SK-N-SH (cell line): ENCODE measurements at regions not wholly inside any gene's neighbourhood (a gene's known extent, or its start where the extent isn't known, plus 50 kb on each side); places are given as distances from the start of the nearest gene placed in this dataset.

Experiments
- CTCF ChIA-PET: fragments of 300-600, 350-600 bp; formaldehyde crosslinking; extraction: SDS; loops from one replicate; lab custom pipeline; 2021; lab: Yijun Ruan, JAX
- POLR2A ChIA-PET: fragments of 350-600 bp; sonication (Branson Sonifier 250); formaldehyde crosslinking; extraction: SDS; loops from one replicate; lab custom pipeline; 2020; ENCODE audit warnings: antibody characterized with exemption, inconsistent platforms; lab: Yijun Ruan, JAX
- DNase-seq: peaks from one replicate; pipeline ENCODE4 v3.0.0; 2012
- H2AFZ ChIP-seq: fragments of 200-600 bp; sonication (generic); 2 replicates; pipeline ENCODE4 v1.8.1; 2016; ENCODE audit warnings: antibody characterized with exemption, mild to moderate bottlenecking, low read depth
- H3F3A ChIP-seq: fragments of 200-600 bp; sonication (generic); replicated peaks from 2 replicates; pipeline ENCODE3; 2016; ENCODE audit warnings: antibody characterized with exemption, mild to moderate bottlenecking; ENCODE audit not compliant: insufficient read depth
- H3K27ac ChIP-seq, 2 experiments: fragments of 200-500 bp in 1 of 2; fragments of 200-600 bp in 1 of 2; sonication (Bioruptor generic) in 1 of 2; sonication (generic), shearing (Covaris generic) in 1 of 2; 2 replicates each; pipeline versions ENCODE4 v1.5.1 to v1.6.1; 2014 to 2016; ENCODE audit warnings: low read depth in 2 of 2, inconsistent platforms in 1 of 2, low read length in 1 of 2, mild to moderate bottlenecking in 1 of 2, mixed read lengths in 1 of 2
- H3K27me3 ChIP-seq: fragments of 200-600 bp; sonication (generic), shearing (Covaris generic); 2 replicates; pipeline ENCODE4 v1.6.1; 2016; ENCODE audit warnings: mixed run types; ENCODE audit not compliant: insufficient read depth
- H3K36me3 ChIP-seq, 2 experiments: fragments of 200-500 bp in 1 of 2; fragments of 200-600 bp in 1 of 2; sonication (Bioruptor generic) in 1 of 2; sonication (generic) in 1 of 2; replicated peaks in 1 of 2; 2 replicates each; pipeline versions ENCODE3 to v1.5.1; 2014 to 2016; ENCODE audit warnings: low read length in 1 of 2, mild to moderate bottlenecking in 1 of 2; ENCODE audit not compliant: insufficient read depth in 2 of 2, control insufficient read depth in 1 of 2
- H3K4me1 ChIP-seq, 2 experiments: fragments of 200-500 bp in 1 of 2; fragments of 200-600 bp in 1 of 2; sonication (Bioruptor generic) in 1 of 2; sonication (generic), shearing (Covaris generic) in 1 of 2; 2 replicates each; pipeline versions ENCODE4 v1.5.1 to v1.6.1; 2014 to 2016; ENCODE audit warnings: low read depth in 1 of 2, low read length in 1 of 2, mixed run types in 1 of 2; ENCODE audit not compliant: insufficient read depth in 2 of 2, control insufficient read depth in 1 of 2
- H3K4me2 ChIP-seq: fragments of 200-600 bp; sonication (generic), shearing (Covaris generic); 2 replicates; pipeline ENCODE4 v1.6.1; 2017; ENCODE audit warnings: mixed run types
- H3K4me3 ChIP-seq, 2 experiments: fragments of 200-500 bp in 1 of 2; fragments of 200-600 bp in 1 of 2; sonication (Bioruptor generic) in 1 of 2; sonication (generic), shearing (Covaris generic) in 1 of 2; 2 replicates each; pipeline versions ENCODE4 v1.5.1 to v1.8.1; 2014 to 2016; ENCODE audit warnings: low read depth in 2 of 2, inconsistent platforms in 1 of 2, low read length in 1 of 2, mild to moderate bottlenecking in 1 of 2, mixed read lengths in 1 of 2, moderate library complexity in 1 of 2
- H3K79me2 ChIP-seq: fragments of 200-600 bp; sonication (generic); 2 replicates; pipeline ENCODE4 v1.8.1; 2017; ENCODE audit warnings: mild to moderate bottlenecking; ENCODE audit not compliant: insufficient read depth
- H3K9ac ChIP-seq: fragments of 200-600 bp; sonication (generic); 2 replicates; pipeline ENCODE4 v1.6.1; 2017; ENCODE audit warnings: mixed run types
- H3K9me2 ChIP-seq: fragments of 200-600 bp; sonication (generic); 2 replicates; pipeline ENCODE4 v1.6.1; 2017; ENCODE audit warnings: mixed run types
- H3K9me3 ChIP-seq: fragments of 200-600 bp; sonication (generic); 2 replicates; pipeline ENCODE4 v1.6.1; 2017; ENCODE audit warnings: mixed run types, mild to moderate bottlenecking, moderate library complexity
- H4K20me1 ChIP-seq: fragments of 200-600 bp; sonication (generic); 2 replicates; pipeline ENCODE4 v1.6.1; 2017; ENCODE audit warnings: mild to moderate bottlenecking, mixed run types; ENCODE audit not compliant: insufficient read depth
- ELF1 ChIP-seq: IDR thresholded peaks from 2 replicates; pipeline ENCODE4 v1.4.0; 2012
- EP300 ChIP-seq, 2 experiments: IDR thresholded peaks; 2 replicates each; pipeline versions ENCODE4 v1.4.0 to v1.6.1; 2012; ENCODE audit warnings: borderline replicate concordance in 1 of 2, low read depth in 1 of 2, low read length in 1 of 2
- FOSL2 ChIP-seq: IDR thresholded peaks from 2 replicates; pipeline ENCODE4 v1.4.0; 2012; ENCODE audit warnings: low read depth, mild to moderate bottlenecking, moderate library complexity, borderline replicate concordance
- FOXM1 ChIP-seq: IDR thresholded peaks from 2 replicates; pipeline ENCODE4 v1.4.0; 2012; ENCODE audit warnings: low read depth, mild to moderate bottlenecking
- GABPA ChIP-seq: IDR thresholded peaks from 2 replicates; pipeline ENCODE4 v1.4.0; 2012; ENCODE audit warnings: low read depth, mild to moderate bottlenecking
- GATA2 ChIP-seq: sonication (generic); formaldehyde crosslinking; IDR thresholded peaks from 2 replicates; pipeline ENCODE4 v1.5.0; 2020; ENCODE audit warnings: mild to moderate bottlenecking, missing genetic modification reagents
- JUND ChIP-seq: IDR thresholded peaks from 2 replicates; pipeline ENCODE4 v1.4.0; 2012
- MXI1 ChIP-seq: IDR thresholded peaks from 2 replicates; pipeline ENCODE4 v1.6.1; 2012; ENCODE audit warnings: mild to moderate bottlenecking, low read depth, low read length, improper control_type of control experiment
- NRF1 ChIP-seq: IDR thresholded peaks from 2 replicates; pipeline ENCODE4 v1.6.1; 2012; ENCODE audit warnings: low read depth, mild to moderate bottlenecking, low read length
- RXRA ChIP-seq: IDR thresholded peaks from 2 replicates; pipeline ENCODE4 v1.4.0; 2012; ENCODE audit warnings: low read depth, mild to moderate bottlenecking, borderline replicate concordance
- SIN3A ChIP-seq: IDR thresholded peaks from 2 replicates; pipeline ENCODE4 v1.6.1; 2012; ENCODE audit warnings: low read depth, mild to moderate bottlenecking, low read length, moderate library complexity, borderline replicate concordance
- SMC3 ChIP-seq: IDR thresholded peaks from 2 replicates; pipeline ENCODE4 v1.6.1; 2012; ENCODE audit warnings: low read depth, low read length, improper control_type of control experiment
- TAF1 ChIP-seq: IDR thresholded peaks from 2 replicates; pipeline ENCODE4 v1.6.1; 2012; ENCODE audit warnings: low read depth, mild to moderate bottlenecking, low read length, moderate library complexity, borderline replicate concordance
- TEAD4 ChIP-seq: IDR thresholded peaks from 2 replicates; pipeline ENCODE4 v1.4.0; 2012; ENCODE audit warnings: mild to moderate bottlenecking, borderline replicate concordance; ENCODE audit not compliant: insufficient read depth
- YY1 ChIP-seq: IDR thresholded peaks from 2 replicates; pipeline ENCODE4 v1.4.0; 2012; ENCODE audit warnings: low read depth, mild to moderate bottlenecking
- WGBS: methylation state at CpG from one replicate; pipeline ENCODE4 v1.1.6; 2017; ENCODE audit warnings: low lambda C conversion rate; 5-methylcytosine and 5-hydroxymethylcytosine counted together
- TF ChIP-seq, protein P1 (sequence below): IDR thresholded peaks from 2 replicates; pipeline ENCODE4 v1.4.0; 2012; ENCODE audit warnings: low read depth
- TF ChIP-seq, protein P2 (sequence below): fragments of 150-350 bp; IDR thresholded peaks from 2 replicates; pipeline ENCODE4 v1.6.1; 2016; ENCODE audit warnings: mild to moderate bottlenecking, low read depth, low read length
- TF ChIP-seq, protein P3 (sequence below): IDR thresholded peaks from 2 replicates; pipeline ENCODE4 v1.4.0; 2012; ENCODE audit warnings: low read depth, borderline replicate concordance
- TF ChIP-seq, protein P4 (sequence below): fragments of 150-350 bp; IDR thresholded peaks from 2 replicates; pipeline ENCODE4 v1.6.1; 2017; ENCODE audit warnings: antibody characterized with exemption, low read length, low read depth, borderline replicate concordance

DNA sequence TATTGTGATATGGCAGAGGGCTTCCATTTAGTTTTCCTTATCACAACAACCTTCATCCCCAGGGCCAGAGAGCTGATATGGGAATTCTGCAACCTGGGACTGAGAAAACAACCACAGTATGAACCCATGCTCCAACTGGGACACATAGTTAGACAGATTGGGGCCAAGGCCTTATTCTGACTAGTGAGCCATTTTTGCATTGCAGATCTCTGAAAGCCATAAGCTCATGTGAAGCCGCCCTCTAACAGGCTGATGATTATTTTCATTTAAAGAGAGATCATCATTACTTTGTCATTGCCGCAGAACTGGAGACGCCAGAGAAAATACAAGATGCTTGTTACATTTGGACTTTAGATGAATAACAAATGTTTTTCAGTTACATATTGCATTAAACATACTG, 791.7 kb upstream of the POM121L12 start:
- 55% methylated on average over 3 of the region's 3 CpGs for WGBS
- Histone ChIP-seq H3K27ac (no peak overlapping the region), H3F3A (no peaks in the 10 kb centered on the region), H3K4me1 (no peaks in the 10 kb centered on the region), H3K9ac (no peak overlapping the region), H3K4me3 (no peak overlapping the region), H4K20me1 (no peaks in the 10 kb centered on the region), H3K4me2 (no peak overlapping the region), H3K36me3 (no peaks in the 10 kb centered on the region), H3K79me2 (no peaks in the 10 kb centered on the region), H2AFZ (no peak overlapping the region), H3K9me3 (no peaks in the 10 kb centered on the region), H3K27me3 (no peaks in the 10 kb centered on the region), H3K9me2 (no peaks in the 10 kb centered on the region)
- no peak for TF ChIP-seq TAF1
- TF ChIP-seq GABPA, result no peak
- no peak for TF ChIP-seq RXRA
- TF ChIP-seq, protein P1, sequence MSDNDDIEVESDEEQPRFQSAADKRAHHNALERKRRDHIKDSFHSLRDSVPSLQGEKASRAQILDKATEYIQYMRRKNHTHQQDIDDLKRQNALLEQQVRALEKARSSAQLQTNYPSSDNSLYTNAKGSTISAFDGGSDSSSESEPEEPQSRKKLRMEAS, result no peak
- no peak for TF ChIP-seq SIN3A
- TF ChIP-seq YY1, result no peak
- no peak for TF ChIP-seq TEAD4
- no peak for TF ChIP-seq GATA2
- TF ChIP-seq NRF1, result no peak
- TF ChIP-seq, protein P2, sequence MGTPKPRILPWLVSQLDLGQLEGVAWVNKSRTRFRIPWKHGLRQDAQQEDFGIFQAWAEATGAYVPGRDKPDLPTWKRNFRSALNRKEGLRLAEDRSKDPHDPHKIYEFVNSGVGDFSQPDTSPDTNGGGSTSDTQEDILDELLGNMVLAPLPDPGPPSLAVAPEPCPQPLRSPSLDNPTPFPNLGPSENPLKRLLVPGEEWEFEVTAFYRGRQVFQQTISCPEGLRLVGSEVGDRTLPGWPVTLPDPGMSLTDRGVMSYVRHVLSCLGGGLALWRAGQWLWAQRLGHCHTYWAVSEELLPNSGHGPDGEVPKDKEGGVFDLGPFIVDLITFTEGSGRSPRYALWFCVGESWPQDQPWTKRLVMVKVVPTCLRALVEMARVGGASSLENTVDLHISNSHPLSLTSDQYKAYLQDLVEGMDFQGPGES, result no peak
- no peak for TF ChIP-seq SMC3
- no peak for TF ChIP-seq EP300 (IDR thresholded peaks at IDR 0.05; ENCODE audit: borderline replicate concordance in 1 of 2, low read depth in 1 of 2, low read length in 1 of 2)
- no peak for TF ChIP-seq ELF1
- ChIA-PET CTCF (no interaction called here), POLR2A (no interaction called here)
- no peak for DNase-seq

DNA sequence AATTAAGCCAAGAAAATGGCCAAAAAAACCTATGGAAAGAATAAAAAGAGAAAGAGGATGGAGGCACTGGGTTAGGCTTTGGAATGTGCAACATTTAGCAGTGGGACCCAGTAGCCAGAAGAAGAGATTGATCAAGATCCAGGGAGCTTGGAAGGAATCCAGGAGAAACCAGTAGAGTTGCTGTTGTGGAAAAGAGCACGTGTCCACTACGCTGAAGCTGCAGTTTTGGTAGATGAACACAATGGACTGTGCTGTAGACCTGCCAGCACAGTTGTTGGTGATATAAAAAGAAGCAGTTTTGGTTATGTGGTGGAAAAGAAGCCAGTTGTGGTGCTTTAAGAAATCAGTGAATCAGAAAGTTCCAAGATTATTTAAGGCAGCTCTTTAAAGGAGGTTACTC, 802.2 kb upstream of the POM121L12 start:
- TF ChIP-seq, protein P3, sequence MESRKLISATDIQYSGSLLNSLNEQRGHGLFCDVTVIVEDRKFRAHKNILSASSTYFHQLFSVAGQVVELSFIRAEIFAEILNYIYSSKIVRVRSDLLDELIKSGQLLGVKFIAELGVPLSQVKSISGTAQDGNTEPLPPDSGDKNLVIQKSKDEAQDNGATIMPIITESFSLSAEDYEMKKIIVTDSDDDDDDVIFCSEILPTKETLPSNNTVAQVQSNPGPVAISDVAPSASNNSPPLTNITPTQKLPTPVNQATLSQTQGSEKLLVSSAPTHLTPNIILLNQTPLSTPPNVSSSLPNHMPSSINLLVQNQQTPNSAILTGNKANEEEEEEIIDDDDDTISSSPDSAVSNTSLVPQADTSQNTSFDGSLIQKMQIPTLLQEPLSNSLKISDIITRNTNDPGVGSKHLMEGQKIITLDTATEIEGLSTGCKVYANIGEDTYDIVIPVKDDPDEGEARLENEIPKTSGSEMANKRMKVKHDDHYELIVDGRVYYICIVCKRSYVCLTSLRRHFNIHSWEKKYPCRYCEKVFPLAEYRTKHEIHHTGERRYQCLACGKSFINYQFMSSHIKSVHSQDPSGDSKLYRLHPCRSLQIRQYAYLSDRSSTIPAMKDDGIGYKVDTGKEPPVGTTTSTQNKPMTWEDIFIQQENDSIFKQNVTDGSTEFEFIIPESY, result no peak
- TF ChIP-seq ELF1, result no peak
- no peak for TF ChIP-seq FOSL2
- no peak for TF ChIP-seq FOXM1
- no peak for TF ChIP-seq JUND
- TF ChIP-seq MXI1, result no peak
- no peak for TF ChIP-seq GABPA
- TF ChIP-seq, protein P4, sequence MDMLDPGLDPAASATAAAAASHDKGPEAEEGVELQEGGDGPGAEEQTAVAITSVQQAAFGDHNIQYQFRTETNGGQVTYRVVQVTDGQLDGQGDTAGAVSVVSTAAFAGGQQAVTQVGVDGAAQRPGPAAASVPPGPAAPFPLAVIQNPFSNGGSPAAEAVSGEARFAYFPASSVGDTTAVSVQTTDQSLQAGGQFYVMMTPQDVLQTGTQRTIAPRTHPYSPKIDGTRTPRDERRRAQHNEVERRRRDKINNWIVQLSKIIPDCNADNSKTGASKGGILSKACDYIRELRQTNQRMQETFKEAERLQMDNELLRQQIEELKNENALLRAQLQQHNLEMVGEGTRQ, result no peak
- TF ChIP-seq GATA2, result no peak
- no peak for TF ChIP-seq YY1
- Histone ChIP-seq H3K79me2 (no peaks in the 10 kb centered on the region), H2AFZ (no peak overlapping the region), H3K4me2 (no peak overlapping the region), H3K27me3 (no peaks in the 10 kb centered on the region), H3K4me3 (no peak overlapping the region), H3K4me1 (no peaks in the 10 kb centered on the region), H3K36me3 (no peaks in the 10 kb centered on the region), H3K27ac (no peak overlapping the region), H3K9me3 (no peaks in the 10 kb centered on the region), H3F3A (no peaks in the 10 kb centered on the region), H3K9me2 (no peaks in the 10 kb centered on the region), H3K9ac (no peak overlapping the region), H4K20me1 (no peaks in the 10 kb centered on the region)
- WGBS, result 29% methylated on average over 2 of the region's 2 CpGs
- CTCF ChIA-PET, result no interaction called here
- DNase-seq, result no peak
- POLR2A ChIA-PET, result no interaction called here
